Rectal smooth muscle tissue (tissue), 1 donor: ENCODE measurements at regions not wholly inside any gene's neighbourhood (a gene's known extent, or its start where the extent isn't known, plus 50 kb on each side); places are given as distances from the start of the nearest gene placed in this dataset.
"Not testable (repeated sequence)": the region's sequence is repeated elsewhere in the genome, so short reads cannot be mapped to it uniquely, and the experiment has no call there.

Experiments used
- H3K27ac ChIP-seq: one replicate; pipeline ENCODE4 v1.7.0; 2013; ENCODE audit warnings: low read depth, low read length, inconsistent platforms
- H3K27me3 ChIP-seq: one replicate; pipeline ENCODE4 v1.7.0; 2013; ENCODE audit warnings: low read length; ENCODE audit not compliant: control insufficient read depth, insufficient read depth
- H3K36me3 ChIP-seq: one replicate; pipeline ENCODE4 v1.7.0; 2013; ENCODE audit warnings: low read length; ENCODE audit not compliant: control insufficient read depth, insufficient read depth
- H3K4me1 ChIP-seq: one replicate; pipeline ENCODE4 v1.7.0; 2013; ENCODE audit warnings: low read length; ENCODE audit not compliant: control insufficient read depth, insufficient read depth
- H3K4me3 ChIP-seq: one replicate; pipeline ENCODE4 v1.7.0; 2013; ENCODE audit warnings: low read length
- H3K9ac ChIP-seq: one replicate; pipeline ENCODE4 v1.7.0; 2013; ENCODE audit warnings: low read length

DNA sequence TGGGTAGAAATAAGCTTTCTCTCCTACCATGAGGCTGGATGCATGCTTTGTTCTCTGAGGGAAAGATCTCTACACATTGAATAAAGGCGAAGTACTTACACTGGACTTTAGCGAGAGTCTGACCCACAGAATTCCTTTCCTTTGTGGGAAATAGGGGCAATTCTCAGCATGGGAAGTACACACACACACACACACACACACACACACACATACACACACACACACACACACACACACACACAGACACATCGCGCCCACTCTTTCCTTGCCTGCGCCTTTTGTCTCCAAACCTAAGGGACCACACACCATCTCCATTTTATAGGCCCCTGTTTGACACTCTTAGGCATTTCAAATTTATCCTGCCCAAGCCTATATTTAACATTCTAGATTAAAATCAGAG, 83.8 kb downstream of the LUZP4 start:
- Histone ChIP-seq H3K9ac (no peak overlapping the region), H3K27ac (no peak overlapping the region), H3K4me1 (no peaks in the 10 kb centered on the region), H3K4me3 (no peak overlapping the region), H3K36me3 (no peaks in the 10 kb centered on the region), H3K27me3 (no peaks in the 10 kb centered on the region)

DNA sequence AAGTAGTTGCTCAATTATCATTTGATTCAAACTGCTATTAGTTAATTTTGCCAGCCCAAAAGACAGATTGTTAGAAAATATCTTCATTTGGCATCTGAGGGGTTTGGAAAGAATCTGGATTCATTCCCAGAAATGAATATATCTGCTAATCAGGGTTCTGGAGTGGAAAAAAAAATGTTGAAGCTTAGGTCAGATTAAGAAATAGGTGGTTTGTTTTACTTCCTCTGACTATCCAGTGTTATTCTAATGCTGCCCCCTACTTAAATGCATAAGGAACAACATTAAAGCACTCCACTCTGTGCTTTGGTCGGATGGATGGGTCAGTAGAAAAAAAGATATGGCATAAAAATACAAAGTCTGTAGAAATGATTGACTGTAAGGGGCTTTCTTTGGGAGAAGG, 89.0 kb downstream of the LUZP4 start:
- no peak overlapping the region for H3K9ac ChIP-seq
- H3K4me1 ChIP-seq, result no peaks in the 10 kb centered on the region
- no peak overlapping the region for H3K27ac ChIP-seq
- no peaks in the 10 kb centered on the region for H3K27me3 ChIP-seq
- H3K36me3 ChIP-seq, result no peaks in the 10 kb centered on the region
- no peak overlapping the region for H3K4me3 ChIP-seq

DNA sequence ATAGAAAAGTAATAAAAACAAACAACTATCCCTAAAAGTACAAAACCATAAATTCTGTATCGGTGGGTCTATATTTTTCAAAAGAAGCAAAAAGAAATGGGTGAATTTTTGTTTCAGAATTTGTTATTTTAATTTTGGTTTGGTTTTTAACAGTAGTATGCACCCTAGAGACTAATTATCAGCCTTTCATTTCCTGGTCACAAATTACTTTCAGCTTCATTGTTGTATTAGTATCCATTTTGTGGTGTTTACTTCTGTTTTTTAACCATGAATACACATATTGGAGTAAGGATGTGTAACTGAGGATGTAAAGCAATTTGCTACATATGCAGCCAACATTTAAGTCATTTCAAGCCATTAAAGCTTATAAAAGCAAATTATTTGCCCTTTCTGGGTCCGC, 97.8 kb downstream of the LUZP4 start:
- Histone ChIP-seq H3K4me3 (no peak overlapping the region), H3K27ac (no peak overlapping the region), H3K27me3 (no peaks in the 10 kb centered on the region), H3K9ac (no peak overlapping the region), H3K36me3 (no peaks in the 10 kb centered on the region), H3K4me1 (no peaks in the 10 kb centered on the region)

DNA sequence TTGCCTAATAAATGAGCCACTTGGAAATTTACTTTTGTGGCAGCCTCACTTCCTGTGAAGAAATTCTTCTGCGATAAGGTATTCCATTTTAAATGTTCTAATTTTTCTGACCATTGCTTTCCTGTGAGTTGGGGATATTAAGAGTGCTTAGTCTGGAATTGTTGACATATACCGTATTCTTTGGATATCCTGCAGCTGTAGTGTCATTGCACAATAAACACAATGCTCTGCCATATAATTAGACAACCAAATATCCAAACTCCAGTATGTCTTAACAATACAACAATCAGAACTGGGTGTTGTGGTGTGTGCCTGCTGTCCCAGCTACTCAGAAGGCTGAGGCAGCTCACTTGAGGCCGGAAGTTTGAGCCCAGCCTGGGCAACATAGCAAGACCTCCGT, 99.4 kb downstream of the LUZP4 start:
- no peak overlapping the region for H3K9ac ChIP-seq
- no peaks in the 10 kb centered on the region for H3K4me1 ChIP-seq
- no peaks in the 10 kb centered on the region for H3K27me3 ChIP-seq
- no peak overlapping the region for H3K27ac ChIP-seq
- no peak overlapping the region for H3K4me3 ChIP-seq
- no peaks in the 10 kb centered on the region for H3K36me3 ChIP-seq

DNA sequence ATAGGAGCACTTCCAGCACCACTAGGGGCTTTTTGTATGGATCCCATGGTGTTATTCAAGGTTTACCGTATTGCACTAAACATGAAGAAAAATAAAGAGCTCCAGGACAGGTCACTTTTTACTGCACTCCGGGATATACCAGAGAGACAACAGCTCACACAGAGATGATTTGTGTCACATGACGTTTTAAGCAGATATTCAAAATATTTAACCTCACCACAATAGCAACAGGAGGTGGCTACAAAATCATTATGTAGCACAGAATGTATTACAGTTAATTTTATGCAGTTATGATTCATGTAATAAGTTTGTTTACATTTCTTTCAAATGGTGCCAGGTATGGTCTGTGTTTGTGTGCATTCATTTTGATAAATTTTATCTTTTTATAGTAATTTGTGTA, 100.6 kb downstream of the LUZP4 start:
- no peak overlapping the region for H3K4me3 ChIP-seq
- no peaks in the 10 kb centered on the region for H3K4me1 ChIP-seq

DNA sequence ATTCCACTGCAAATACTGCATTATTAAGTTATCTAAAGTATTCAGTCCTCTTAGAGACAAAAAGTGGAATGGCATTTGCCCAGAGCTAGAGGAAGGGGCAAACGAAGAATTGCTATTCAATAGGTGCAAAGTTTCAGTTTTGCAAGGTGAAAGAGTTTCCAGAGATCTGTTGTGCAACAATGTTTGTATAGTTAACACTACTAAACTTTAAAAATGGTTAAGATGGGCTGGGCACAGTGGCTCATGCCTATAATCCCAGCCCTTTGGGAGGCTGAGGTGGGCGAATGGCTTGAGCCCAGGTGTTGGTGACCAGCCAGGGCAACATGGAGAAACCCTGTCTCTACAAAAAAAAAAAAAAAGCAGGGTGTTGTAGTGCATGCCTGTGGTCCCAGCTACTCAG, 102.5 kb downstream of the LUZP4 start:
- Histone ChIP-seq H3K27ac (no peak overlapping the region), H3K27me3 (no peaks in the 10 kb centered on the region), H3K9ac (no peak overlapping the region), H3K4me1 (no peaks in the 10 kb centered on the region), H3K36me3 (no peaks in the 10 kb centered on the region), H3K4me3 (no peak overlapping the region)

More for the DNA sequence above, 100.6 kb downstream of the LUZP4 start:
- no peak overlapping the region for H3K9ac ChIP-seq
- H3K27ac ChIP-seq, result no peak overlapping the region
- H3K36me3 ChIP-seq, result no peaks in the 10 kb centered on the region
- H3K27me3 ChIP-seq, result no peaks in the 10 kb centered on the region

DNA sequence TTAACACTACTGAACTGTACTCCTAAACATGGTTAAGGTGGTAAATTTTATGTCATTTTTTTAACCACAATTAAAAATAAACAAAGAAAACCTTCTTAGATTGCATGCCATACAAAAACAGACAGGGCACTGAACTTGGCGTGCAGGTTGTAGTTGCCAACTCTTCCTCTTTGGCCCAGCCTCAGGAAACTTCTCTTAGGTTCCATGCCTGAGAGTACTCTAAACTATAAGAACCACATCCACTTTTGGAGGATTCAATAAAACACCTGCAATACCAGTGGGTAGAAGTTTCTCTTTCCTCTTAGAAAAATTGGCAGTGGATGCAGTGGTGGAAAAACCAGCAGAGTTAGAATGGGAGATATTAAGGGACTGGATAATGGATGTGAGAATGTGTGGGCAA, 103.4 kb downstream of the LUZP4 start:
- Histone ChIP-seq H3K27ac (no peak overlapping the region), H3K27me3 (no peaks in the 10 kb centered on the region), H3K36me3 (no peaks in the 10 kb centered on the region), H3K9ac (no peak overlapping the region), H3K4me1 (no peaks in the 10 kb centered on the region), H3K4me3 (no peak overlapping the region)

DNA sequence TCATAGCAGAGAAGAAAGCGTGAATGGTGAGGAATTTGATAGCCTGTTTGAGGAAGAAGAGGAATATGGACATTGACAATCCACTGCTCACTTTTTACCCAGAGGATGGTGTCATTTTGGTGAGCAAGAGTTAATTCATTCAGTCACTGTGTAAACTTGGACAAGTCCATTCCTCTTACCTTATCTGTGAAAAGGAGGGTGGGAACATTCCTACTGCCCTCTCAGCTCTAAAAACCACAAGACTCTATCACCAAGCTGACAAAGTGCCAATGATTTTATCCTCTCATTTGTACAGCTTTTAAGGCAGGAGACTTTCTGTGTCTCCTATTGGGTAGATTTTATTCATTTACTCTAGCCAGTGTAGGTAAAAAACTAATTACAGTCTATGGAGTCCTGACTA, 103.8 kb downstream of the LUZP4 start:
- no peak overlapping the region for H3K4me3 ChIP-seq
- H3K36me3 ChIP-seq, result no peaks in the 10 kb centered on the region
- H3K9ac ChIP-seq, result no peak overlapping the region
- H3K27ac ChIP-seq, result no peak overlapping the region
- H3K27me3 ChIP-seq, result no peaks in the 10 kb centered on the region
- H3K4me1 ChIP-seq, result no peaks in the 10 kb centered on the region

DNA sequence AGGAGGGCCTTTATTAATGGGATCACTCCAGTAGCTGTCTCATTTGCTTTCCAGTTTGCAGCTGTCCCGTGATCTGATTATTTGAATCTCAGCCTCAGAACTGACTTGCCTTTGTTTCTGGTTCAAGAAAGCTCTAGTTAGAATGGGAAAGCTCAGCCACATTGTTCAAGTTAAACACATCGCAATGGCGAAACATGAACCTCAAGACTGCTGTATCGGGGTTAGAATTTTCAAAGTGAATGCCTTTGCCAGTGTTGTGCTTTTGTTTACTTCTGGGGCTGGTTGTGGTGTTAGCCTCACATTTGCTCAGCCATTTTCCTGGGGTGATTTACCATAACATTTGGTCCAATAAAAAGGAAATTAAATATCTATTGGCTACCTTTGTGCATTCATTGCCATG, 105.3 kb downstream of the LUZP4 start:
- H3K9ac ChIP-seq, H3K4me3 ChIP-seq, H3K4me1 ChIP-seq, H3K27ac ChIP-seq, H3K36me3 ChIP-seq, H3K27me3 ChIP-seq: not testable (repeated sequence)

DNA sequence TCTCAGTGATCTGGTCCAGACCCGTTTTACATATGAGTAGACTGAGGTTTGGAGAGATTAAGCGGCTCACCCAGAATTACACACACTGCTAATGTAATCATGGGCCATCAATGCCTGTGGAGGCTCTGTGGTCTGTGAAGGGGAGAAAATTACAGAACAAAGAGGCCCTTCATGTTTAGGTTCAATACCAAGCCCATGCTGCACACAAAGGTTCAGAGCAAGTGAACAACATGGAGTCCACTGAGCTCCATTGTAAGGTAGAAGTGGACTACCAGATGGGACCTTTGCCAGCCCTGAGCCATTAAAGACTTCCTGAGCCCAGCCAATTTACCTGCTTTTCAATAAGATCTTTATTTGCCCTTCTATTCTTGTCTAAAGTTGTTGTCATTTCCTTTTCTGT, 109.8 kb downstream of the LUZP4 start:
- Histone ChIP-seq H3K4me3 (no peak overlapping the region), H3K36me3 (no peaks in the 10 kb centered on the region), H3K27ac (no peak overlapping the region), H3K27me3 (no peaks in the 10 kb centered on the region), H3K9ac (no peak overlapping the region), H3K4me1 (no peaks in the 10 kb centered on the region)

DNA sequence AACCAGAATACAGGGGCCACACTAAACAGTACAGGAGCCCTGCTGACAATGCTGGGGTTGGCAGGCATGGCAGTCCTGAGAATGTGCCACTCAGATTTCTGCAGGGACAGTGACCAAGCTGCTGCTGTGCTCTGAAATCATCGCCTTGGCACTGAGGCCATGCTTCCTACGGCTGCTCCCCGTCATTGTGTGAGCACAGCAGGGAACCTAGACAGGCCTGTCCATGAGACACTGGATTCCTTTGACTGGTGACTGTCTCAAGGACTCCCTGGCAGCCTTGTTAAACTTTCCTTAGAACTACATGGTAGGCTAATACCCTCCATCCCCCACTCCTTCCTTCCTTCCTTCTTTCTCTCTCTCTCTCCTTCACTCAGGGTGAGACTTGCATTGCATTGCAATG, 111.4 kb downstream of the LUZP4 start:
- no peaks in the 10 kb centered on the region for H3K4me1 ChIP-seq
- no peaks in the 10 kb centered on the region for H3K36me3 ChIP-seq
- H3K27me3 ChIP-seq, result no peaks in the 10 kb centered on the region
- no peak overlapping the region for H3K4me3 ChIP-seq
- H3K27ac ChIP-seq, result no peak overlapping the region
- no peak overlapping the region for H3K9ac ChIP-seq

DNA sequence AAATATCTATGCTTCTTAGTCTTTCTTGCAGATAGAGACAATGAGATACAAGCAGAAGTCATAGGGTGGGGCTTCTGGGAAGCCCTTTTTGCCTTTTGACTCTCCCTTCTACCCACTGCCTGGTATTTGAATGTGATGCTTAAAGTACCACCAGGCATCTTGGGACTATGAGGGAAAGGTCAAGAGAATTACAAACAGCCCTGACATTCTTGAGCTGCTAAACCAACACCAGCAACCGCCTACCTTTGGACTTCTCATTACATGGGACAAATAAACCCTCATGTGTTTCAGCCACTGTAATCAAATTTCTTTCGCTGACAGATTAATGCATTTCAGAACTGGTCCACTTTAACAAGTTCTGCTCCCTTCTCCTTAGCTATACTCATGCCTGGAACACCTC, 112.8 kb downstream of the LUZP4 start:
- no peak overlapping the region for H3K4me3 ChIP-seq
- no peaks in the 10 kb centered on the region for H3K27me3 ChIP-seq
- no peaks in the 10 kb centered on the region for H3K36me3 ChIP-seq
- no peaks in the 10 kb centered on the region for H3K4me1 ChIP-seq
- H3K27ac ChIP-seq, result no peak overlapping the region
- H3K9ac ChIP-seq, result no peak overlapping the region

DNA sequence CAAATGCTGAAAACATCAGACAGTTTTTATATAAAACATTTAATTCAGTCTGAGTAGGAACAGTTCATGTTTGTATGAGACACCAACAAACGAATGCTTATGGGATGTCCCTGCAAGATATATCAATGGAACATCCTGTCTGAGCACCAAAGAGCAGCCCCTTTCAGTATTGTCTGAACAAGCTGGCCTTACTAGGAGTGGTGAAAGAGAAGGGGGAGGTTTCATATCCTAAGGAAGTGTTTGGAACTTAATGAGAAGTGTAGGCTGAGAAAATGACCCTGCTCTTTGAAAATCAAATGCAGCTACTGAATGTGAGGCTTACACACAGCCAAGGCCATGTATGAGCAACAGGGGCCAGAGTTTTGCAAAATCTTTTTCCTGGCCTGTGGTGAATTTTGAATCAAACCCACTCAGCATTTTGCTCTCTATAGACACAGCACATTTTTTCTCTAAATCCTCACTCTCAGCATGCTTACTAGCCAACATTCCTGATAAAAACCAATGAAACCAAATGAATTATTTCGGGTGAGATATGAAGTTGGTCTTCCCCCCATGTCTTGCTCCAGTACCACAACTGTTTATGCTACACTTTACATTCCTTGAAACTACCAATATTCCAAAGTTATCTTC, 119.4 kb downstream of the LUZP4 start:
- Histone ChIP-seq H3K4me1 (no peaks in the 10 kb centered on the region), H3K9ac (no peak overlapping the region), H3K4me3 (no peak overlapping the region), H3K36me3 (no peaks in the 10 kb centered on the region), H3K27ac (no peak overlapping the region), H3K27me3 (no peaks in the 10 kb centered on the region)
